ENCODE measurements at regions not wholly inside any gene's neighbourhood (a gene's known extent, or its start where the extent isn't known, plus 50 kb on each side); places are given as distances from the start of the nearest gene placed in this dataset.

DNA sequence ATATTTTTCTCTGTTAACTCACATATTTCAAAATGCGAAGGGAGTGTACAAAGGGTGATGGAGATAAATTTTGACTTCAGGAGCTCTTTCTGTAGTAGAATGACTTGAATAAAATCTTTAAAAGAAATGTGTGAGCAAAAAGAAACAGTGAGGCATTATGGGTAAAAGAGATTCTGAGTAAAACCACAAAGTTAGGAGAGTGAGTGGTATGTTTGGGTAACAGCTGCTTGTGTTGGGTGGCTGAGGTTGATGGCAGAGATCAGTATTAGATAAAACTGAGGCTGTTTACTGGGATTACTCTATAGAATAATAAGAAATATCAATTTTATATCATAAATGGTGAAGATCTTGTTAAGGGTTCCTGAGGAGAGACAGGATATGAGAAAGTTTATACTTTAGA lies 434.2 kb upstream of the AMOT start:
- no peak for TF ChIP-seq POLR2A (IDR thresholded peaks at IDR 0.05; ENCODE audit: low read length)
- no peak for TF ChIP-seq GATA1 (IDR thresholded peaks at IDR 0.05; ENCODE audit: low read depth, low read length)

All from erythroblast (primary cell).